ENCODE measurements at regions not wholly inside any gene's neighbourhood (a gene's known extent, or its start where the extent isn't known, plus 50 kb on each side); places are given as distances from the start of the nearest gene placed in this dataset.

DNA sequence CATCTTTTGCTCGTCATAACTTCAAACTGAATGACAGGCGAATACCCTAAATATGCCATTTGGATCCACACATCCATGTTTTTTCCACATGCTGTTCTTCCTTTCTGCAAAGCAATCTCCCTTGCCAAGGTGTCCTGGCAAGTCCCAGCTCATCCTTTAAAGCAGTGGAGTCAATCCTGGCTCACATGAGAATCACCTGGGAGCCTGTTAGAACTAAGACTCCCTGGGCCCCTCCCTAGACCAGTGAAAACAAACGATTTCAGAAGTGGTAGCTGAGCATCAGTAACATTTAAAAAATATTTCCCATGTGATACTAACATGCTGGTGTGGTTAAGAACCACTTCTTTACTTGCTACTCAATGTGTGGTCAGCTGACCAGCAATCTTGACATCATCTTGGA lies 50.6 kb upstream of the PARD3B start:
- no peak for TF ChIP-seq HOXD13 (CRISPR knock-in tag; IDR thresholded peaks at IDR 0.05; ENCODE audit: borderline replicate concordance)
- TF ChIP-seq, protein P1, sequence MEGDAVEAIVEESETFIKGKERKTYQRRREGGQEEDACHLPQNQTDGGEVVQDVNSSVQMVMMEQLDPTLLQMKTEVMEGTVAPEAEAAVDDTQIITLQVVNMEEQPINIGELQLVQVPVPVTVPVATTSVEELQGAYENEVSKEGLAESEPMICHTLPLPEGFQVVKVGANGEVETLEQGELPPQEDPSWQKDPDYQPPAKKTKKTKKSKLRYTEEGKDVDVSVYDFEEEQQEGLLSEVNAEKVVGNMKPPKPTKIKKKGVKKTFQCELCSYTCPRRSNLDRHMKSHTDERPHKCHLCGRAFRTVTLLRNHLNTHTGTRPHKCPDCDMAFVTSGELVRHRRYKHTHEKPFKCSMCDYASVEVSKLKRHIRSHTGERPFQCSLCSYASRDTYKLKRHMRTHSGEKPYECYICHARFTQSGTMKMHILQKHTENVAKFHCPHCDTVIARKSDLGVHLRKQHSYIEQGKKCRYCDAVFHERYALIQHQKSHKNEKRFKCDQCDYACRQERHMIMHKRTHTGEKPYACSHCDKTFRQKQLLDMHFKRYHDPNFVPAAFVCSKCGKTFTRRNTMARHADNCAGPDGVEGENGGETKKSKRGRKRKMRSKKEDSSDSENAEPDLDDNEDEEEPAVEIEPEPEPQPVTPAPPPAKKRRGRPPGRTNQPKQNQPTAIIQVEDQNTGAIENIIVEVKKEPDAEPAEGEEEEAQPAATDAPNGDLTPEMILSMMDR (tag by site-specific recombination; IDR thresholded peaks at IDR 0.05), result no peak
- TF ChIP-seq YY1 (tag by site-specific recombination; IDR thresholded peaks at IDR 0.05), result no peak
- no peak for TF ChIP-seq ZNF624 (tag by site-specific recombination; IDR thresholded peaks at IDR 0.05)
- TF ChIP-seq TCF7L2 (IDR thresholded peaks at IDR 0.05; ENCODE audit: borderline replicate concordance, low read depth, low read length), result no peak
- no peak for TF ChIP-seq ZBTB21 (tag by site-specific recombination; IDR thresholded peaks at IDR 0.05)

Measured in HEK293 (cell line).